OCI-LY1 (cell line): ENCODE measurements at regions not wholly inside any gene's neighbourhood (a gene's known extent, or its start where the extent isn't known, plus 50 kb on each side); places are given as distances from the start of the nearest gene placed in this dataset.

Source experiments
- EZH2 ChIP-seq: fragments of 200-600 bp; sonication (generic), shearing (Covaris generic); IDR thresholded peaks from 2 replicates; pipeline ENCODE4 v1.8.0; 2017; ENCODE audit warnings: borderline replicate concordance, mixed run types, mild to moderate bottlenecking, antibody characterized with exemption, low read length, moderate library complexity, mixed read lengths
- TF ChIP-seq, protein P1 (sequence below): fragments of 200-600 bp; sonication (generic), shearing (Covaris generic); IDR thresholded peaks from 2 replicates; pipeline ENCODE4 v1.5.1; 2017; ENCODE audit warnings: mild to moderate bottlenecking, antibody characterized with exemption, low read length, moderate library complexity, mixed read lengths

DNA sequence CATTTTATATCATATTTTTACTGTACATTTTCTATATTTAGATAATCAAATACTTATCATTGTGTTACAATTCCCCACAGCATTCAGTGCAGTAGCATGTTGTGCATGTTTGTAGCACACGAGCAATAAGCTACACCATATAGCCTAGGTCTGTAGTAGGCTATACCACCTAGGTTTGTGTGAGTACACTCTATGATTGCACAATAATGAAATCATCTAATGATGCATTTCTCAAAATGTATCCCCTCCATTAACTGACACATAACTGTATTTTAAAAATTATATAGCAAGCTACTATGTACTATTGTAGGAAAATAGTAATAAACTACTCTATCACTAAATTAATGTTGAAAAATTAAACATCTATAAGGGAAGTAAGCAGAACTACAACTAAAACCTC, 518.4 kb upstream of the PABPC4L start:
- TF ChIP-seq, protein P1, sequence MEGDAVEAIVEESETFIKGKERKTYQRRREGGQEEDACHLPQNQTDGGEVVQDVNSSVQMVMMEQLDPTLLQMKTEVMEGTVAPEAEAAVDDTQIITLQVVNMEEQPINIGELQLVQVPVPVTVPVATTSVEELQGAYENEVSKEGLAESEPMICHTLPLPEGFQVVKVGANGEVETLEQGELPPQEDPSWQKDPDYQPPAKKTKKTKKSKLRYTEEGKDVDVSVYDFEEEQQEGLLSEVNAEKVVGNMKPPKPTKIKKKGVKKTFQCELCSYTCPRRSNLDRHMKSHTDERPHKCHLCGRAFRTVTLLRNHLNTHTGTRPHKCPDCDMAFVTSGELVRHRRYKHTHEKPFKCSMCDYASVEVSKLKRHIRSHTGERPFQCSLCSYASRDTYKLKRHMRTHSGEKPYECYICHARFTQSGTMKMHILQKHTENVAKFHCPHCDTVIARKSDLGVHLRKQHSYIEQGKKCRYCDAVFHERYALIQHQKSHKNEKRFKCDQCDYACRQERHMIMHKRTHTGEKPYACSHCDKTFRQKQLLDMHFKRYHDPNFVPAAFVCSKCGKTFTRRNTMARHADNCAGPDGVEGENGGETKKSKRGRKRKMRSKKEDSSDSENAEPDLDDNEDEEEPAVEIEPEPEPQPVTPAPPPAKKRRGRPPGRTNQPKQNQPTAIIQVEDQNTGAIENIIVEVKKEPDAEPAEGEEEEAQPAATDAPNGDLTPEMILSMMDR: no peak
- TF ChIP-seq EZH2: no peak
